ENCODE measurements at regions not wholly inside any gene's neighbourhood (a gene's known extent, or its start where the extent isn't known, plus 50 kb on each side); places are given as distances from the start of the nearest gene placed in this dataset.

DNA sequence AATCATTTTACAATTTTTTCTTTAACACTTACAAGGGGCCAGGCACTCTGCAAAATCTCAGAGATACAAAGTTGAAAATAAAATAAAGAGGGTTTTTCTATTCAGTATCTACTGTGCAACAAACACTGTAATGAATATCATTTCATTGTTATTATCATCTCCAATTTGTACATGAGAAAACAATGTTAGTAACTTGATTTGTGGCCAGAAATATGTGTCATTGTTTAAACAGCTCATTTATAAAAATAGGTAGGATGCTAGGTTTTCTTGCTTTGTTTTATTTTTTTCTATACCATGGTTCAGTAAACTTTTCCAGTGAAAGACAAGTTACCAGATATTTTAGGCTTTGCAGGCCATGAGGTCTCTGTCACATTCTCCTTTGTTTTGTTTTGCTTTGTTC is 318.1 kb upstream of the UBE2E2 start:
- TF ChIP-seq, protein P1, sequence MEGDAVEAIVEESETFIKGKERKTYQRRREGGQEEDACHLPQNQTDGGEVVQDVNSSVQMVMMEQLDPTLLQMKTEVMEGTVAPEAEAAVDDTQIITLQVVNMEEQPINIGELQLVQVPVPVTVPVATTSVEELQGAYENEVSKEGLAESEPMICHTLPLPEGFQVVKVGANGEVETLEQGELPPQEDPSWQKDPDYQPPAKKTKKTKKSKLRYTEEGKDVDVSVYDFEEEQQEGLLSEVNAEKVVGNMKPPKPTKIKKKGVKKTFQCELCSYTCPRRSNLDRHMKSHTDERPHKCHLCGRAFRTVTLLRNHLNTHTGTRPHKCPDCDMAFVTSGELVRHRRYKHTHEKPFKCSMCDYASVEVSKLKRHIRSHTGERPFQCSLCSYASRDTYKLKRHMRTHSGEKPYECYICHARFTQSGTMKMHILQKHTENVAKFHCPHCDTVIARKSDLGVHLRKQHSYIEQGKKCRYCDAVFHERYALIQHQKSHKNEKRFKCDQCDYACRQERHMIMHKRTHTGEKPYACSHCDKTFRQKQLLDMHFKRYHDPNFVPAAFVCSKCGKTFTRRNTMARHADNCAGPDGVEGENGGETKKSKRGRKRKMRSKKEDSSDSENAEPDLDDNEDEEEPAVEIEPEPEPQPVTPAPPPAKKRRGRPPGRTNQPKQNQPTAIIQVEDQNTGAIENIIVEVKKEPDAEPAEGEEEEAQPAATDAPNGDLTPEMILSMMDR (IDR thresholded peaks at IDR 0.05) = no peak
- TF ChIP-seq POLR2A (IDR thresholded peaks at IDR 0.05) = no peak
- TF ChIP-seq POLR2AphosphoS5 (IDR thresholded peaks at IDR 0.05) = no peak
